Left ventricle myocardium inferior (tissue), 1 donor: ENCODE measurements at regions not wholly inside any gene's neighbourhood (a gene's known extent, or its start where the extent isn't known, plus 50 kb on each side); places are given as distances from the start of the nearest gene placed in this dataset.
A peak's percentile ranks its signal among the peaks of the same experiment; 100 is the strongest.

Experiments used
- DNase-seq: peaks from one replicate; pipeline ENCODE4 v3.0.0-alpha.2; 2020
- H3K27ac ChIP-seq: fragments of 200-600 bp; replicated peaks from 2 replicates; pipeline ENCODE4 v1.8.0; 2021
- H3K27me3 ChIP-seq: fragments of 200-600 bp; 2 replicates; pipeline ENCODE4 v1.8.0; 2021; ENCODE audit warnings: low read depth
- H3K36me3 ChIP-seq: fragments of 200-600 bp; 2 replicates; pipeline ENCODE4 v1.8.0; 2021
- H3K4me1 ChIP-seq: fragments of 200-600 bp; 2 replicates; pipeline ENCODE4 v1.8.0; 2021
- H3K4me3 ChIP-seq: fragments of 200-600 bp; 2 replicates; pipeline ENCODE4 v1.8.0; 2021; ENCODE audit warnings: mild to moderate bottlenecking, moderate library complexity
- H3K9me3 ChIP-seq: fragments of 200-600 bp; replicated peaks from 2 replicates; pipeline ENCODE4 v1.8.0; 2021
- CTCF ChIP-seq: fragments of 200-600 bp; IDR thresholded peaks from 2 replicates; pipeline ENCODE4 v1.8.0; 2021; ENCODE audit warnings: antibody characterized with exemption, mild to moderate bottlenecking, borderline replicate concordance
- intact Hi-C: fragments of 100-400 bp; cut with micrococcal nuclease; formaldehyde crosslinking; loops from one replicate; pipeline ENCODE4 v1.11.0; 2022
- donor health status: DM: no; HTN: yes; CAD: no; lungs with severe emphysema.

GRCh38 chr12:67414011-67414715, 145.0 kb downstream of the CAND1 start:
- peaks cover 6% of the 10 kb centered on the region for H3K9me3 ChIP-seq
- H3K4me1 ChIP-seq: peaks cover 12% of the 10 kb centered on the region
- no peak for DNase-seq
- no peaks in the 10 kb centered on the region for H3K27me3 ChIP-seq
- no peak for TF ChIP-seq CTCF
- H3K27ac ChIP-seq: no peak overlapping the region
- intact Hi-C loops: no loop called here
- H3K4me3 ChIP-seq: no peak overlapping the region
- no peaks in the 10 kb centered on the region for H3K36me3 ChIP-seq

GRCh38 chr12:67415473-67415872, 146.3 kb downstream of the CAND1 start:
- Histone ChIP-seq H3K4me1 (peaks cover 12% of the 10 kb centered on the region), H3K4me3 (no peak overlapping the region), H3K9me3 (peaks cover 6% of the 10 kb centered on the region), H3K36me3 (no peaks in the 10 kb centered on the region), H3K27ac (no peak overlapping the region), H3K27me3 (no peaks in the 10 kb centered on the region)
- no peak for DNase-seq
- TF ChIP-seq CTCF: peak; percentile 58
- intact Hi-C loops: no loop called here

- Histone ChIP-seq H3K4me1 (no peaks in the 10 kb centered on the region), H3K27me3 (no peaks in the 10 kb centered on the region), H3K4me3 (no peak overlapping the region), H3K27ac (no peak overlapping the region), H3K36me3 (no peaks in the 10 kb centered on the region), H3K9me3 (no peaks in the 10 kb centered on the region)
- TF ChIP-seq CTCF: no peak
- intact Hi-C loops: no loop called here
- DNase-seq: no peak
These were observed 150.7 kb downstream of the CAND1 start for GRCh38 chr12:67419810-67420209.

- H3K4me1 ChIP-seq: peaks cover 2% of the 10 kb centered on the region
- no peak overlapping the region for H3K27ac ChIP-seq
- intact Hi-C loops: no loop called here
- no peak for TF ChIP-seq CTCF
- H3K9me3 ChIP-seq: no peaks in the 10 kb centered on the region
- no peaks in the 10 kb centered on the region for H3K36me3 ChIP-seq
- no peaks in the 10 kb centered on the region for H3K27me3 ChIP-seq
- H3K4me3 ChIP-seq: no peak overlapping the region
- DNase-seq: no peak
These were observed 151.3 kb downstream of the CAND1 start for GRCh38 chr12:67420506-67420905.

- H3K4me1 ChIP-seq: peaks cover 16% of the 10 kb centered on the region
- intact Hi-C loops: no loop called here
- H3K36me3 ChIP-seq: no peaks in the 10 kb centered on the region
- no peak overlapping the region for H3K4me3 ChIP-seq
- no peak for TF ChIP-seq CTCF
- no peak overlapping the region for H3K27ac ChIP-seq
- no peaks in the 10 kb centered on the region for H3K27me3 ChIP-seq
- no peaks in the 10 kb centered on the region for H3K9me3 ChIP-seq
- no peak for DNase-seq
These were observed 152.9 kb downstream of the CAND1 start for GRCh38 chr12:67422081-67422480.

- Histone ChIP-seq H3K27ac (no peak overlapping the region), H3K9me3 (no peaks in the 10 kb centered on the region), H3K27me3 (no peaks in the 10 kb centered on the region), H3K4me1 (peaks cover 16% of the 10 kb centered on the region), H3K4me3 (no peak overlapping the region), H3K36me3 (no peaks in the 10 kb centered on the region)
- no peak for TF ChIP-seq CTCF
- DNase-seq: no peak
- intact Hi-C loops: no loop called here
These were observed 155.6 kb downstream of the CAND1 start for GRCh38 chr12:67424784-67425183.
